ENCODE measurements at regions not wholly inside any gene's neighbourhood (a gene's known extent, or its start where the extent isn't known, plus 50 kb on each side); places are given as distances from the start of the nearest gene placed in this dataset.
"Not testable (repeated sequence)": the region's sequence is repeated elsewhere in the genome, so short reads cannot be mapped to it uniquely, and the experiment has no call there.

DNA sequence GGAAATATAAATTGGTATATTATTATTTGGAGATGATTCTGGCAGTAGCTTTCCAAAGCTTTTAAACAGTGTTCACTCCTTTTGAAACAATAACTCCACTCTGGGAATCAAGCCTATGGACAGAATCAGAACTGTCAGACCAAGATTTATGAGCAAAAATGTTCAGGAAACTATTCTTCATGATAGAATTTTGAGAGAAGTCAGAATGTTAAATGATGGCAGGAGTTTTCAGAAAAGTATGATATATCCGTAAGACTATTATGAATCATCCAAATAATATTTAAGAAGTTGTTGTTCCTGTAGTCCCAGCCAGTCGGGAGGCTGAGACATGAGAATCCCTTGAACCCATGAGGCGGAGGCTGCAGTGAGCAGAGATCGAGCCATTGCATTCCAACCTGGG, 50.5 kb upstream of the ADGRG2 start:
- DNase-seq: no peak

- no peak for DNase-seq
Measured at GRCh38 chrX:19174401-19175025, 52.2 kb upstream of the ADGRG2 start.

DNA sequence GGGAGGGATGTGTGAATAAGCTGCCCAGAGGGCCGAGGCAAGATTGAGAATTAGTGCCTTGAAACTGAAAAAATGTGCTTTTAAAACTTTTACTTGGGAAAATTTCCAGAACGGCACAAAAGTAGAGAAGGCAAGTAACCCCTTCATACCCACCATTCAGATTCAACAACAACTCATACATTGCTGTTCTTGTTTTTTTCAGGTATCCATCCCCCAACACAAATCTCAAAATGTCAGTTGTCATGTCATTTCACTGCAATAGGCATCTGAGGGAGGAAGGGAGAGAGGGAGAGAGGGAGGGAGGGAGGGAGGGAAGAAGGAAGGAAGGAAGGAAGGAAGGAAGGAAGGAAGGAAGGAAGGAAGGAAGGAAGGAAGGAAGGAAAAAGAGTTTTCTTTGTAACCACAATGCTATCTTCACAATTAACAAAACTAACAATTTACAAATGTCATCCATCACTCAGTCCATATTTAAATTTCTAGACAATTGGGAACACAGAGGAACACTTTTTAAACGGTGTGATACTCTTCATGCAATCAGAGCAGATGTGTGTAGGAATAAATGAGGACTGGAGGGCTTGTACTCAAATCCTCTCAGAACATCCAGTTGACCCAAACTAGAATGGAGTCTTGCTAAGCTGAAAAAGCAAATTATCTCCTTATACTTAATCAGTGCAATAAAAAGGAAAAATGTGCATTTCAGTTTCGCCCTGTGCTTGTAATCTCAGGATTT, 54.8 kb upstream of the ADGRG2 start:
- DNase-seq: no peak

- no peak for DNase-seq
Measured at GRCh38 chrX:19177721-19178120, 55.5 kb upstream of the ADGRG2 start.

- no peak for DNase-seq
Measured at GRCh38 chrX:19178402-19178801, 56.1 kb upstream of the ADGRG2 start.

DNA sequence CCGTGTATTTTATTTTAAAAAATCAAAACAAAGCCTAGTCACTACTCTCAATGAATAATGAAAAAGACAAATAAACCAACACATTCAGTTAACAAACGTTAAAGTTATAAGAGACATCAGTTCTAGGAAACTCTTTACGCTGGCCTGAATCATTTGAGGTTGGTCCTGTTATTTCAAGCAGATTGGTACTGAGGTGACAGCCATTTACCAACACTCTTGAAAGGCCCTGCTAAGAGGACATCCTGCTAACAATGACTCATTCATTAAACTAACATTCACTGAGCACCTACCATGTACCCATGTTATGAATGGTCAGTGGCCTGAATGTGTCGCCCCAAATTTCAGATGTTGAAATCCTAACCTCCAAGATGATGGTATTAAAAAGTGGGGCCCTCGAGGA, 57.1 kb upstream of the ADGRG2 start:
- DNase-seq: no peak

GRCh38 chrX:19181345-19181744, 59.1 kb upstream of the ADGRG2 start:
- DNase-seq: no peak

DNA sequence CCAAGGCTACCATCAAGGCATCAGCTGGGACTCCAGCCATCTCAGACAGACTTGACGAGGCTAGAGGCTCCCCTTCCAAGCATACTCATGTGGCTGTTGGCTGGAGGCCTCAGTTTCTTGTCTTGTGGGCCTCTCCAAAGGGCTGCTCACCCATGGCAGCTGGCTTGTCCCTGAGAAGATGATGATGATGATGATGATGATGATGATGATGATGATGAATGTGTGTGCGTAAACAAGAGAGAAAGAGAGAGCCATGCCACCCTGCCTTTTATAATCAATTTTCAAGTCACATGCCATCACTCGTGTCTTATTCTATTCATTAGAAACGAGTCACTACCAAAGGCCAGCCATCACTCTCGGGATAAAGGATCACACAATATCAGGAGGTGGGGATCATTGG, 60.5 kb upstream of the ADGRG2 start:
- no peak for DNase-seq

GRCh38 chrX:19183761-19184477, 61.7 kb upstream of the ADGRG2 start:
- DNase-seq: no peak

GRCh38 chrX:19188566-19188965, 66.3 kb upstream of the ADGRG2 start:
- DNase-seq: no peak

DNA sequence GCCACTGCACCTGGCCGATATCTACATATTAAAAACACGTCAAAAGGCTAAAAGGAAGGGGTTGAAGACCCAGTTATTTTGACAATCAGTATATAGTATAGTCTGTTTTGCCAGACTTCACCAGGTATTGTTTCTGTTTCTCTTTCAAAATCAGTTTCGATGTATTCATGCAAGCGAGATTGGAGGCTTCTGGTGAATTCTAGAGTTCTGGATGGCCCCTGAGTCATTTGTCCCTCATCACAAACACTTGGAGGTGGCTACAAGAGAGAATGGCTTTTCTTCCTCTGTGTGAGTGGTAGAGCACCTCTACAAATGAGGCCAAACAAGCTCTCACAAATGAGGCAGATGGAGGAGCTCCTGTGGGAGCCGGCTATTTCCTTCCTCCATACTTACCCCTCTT, 68.6 kb upstream of the ADGRG2 start:
- no peak for DNase-seq

DNA sequence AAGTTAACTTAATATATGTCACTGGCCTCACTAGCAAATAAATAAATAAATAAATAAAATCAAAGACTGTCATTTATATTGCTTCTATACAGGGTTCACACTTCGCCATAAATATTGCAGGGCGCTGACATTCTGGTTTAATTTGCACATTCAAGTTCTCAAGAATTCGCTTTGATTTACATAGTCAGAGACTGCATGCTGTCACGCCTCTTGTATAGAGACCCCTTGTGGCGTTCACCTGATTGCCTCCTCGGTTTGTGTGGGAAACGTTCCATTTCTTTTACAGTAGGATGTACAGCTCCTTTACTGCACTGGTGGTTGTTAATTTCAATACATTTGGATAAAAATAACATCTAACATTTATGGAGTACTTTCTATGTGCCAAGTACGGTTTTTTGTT, 71.3 kb upstream of the ADGRG2 start:
- no peak for DNase-seq

DNA sequence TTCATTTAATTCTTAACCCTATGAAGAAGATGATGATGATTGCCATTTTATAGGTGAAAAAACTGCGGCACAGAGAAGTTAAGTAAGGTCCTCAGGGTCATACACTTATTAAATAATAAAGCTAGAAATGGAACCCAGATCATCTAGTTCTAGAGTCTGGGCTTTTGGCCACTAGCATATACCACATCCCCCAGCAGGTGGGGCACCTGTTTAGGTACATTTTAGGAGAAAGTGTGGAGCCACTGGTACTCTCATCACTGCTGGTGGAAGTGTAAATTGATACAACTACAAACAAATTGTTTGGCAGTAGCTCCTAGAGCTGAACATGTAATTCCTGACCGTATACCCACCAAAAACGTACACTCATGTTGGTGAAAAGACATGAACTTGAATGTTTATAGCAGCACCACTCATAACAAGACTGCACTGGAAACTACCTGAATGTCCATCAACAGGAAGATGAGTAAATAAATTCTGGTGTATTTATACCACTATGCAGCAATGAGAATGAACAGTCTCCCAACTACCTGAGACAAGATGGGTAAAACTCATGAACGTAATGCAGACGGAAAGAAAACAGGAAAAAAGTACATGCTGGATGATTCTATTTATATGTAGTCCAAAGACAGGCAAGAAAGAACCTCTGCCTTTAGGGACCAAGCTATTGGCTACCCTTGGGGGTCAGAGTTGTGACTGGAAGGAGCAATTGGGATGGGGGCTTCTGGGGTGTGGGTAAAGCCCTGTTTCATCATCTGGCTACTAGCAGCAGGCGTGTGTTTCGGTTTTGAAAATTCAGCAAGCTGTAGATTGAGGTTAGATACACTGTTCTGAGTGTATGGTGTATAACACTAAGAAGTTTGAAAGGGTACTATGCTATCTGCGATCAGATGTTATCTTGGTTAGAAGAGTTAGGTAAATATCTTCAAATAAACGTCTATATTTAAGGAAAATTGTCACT, 72.3 kb upstream of the ADGRG2 start:
- DNase-seq: no peak

- DNase-seq: no peak
Measured at GRCh38 chrX:19195243-19195610, 73.0 kb upstream of the ADGRG2 start.

DNA sequence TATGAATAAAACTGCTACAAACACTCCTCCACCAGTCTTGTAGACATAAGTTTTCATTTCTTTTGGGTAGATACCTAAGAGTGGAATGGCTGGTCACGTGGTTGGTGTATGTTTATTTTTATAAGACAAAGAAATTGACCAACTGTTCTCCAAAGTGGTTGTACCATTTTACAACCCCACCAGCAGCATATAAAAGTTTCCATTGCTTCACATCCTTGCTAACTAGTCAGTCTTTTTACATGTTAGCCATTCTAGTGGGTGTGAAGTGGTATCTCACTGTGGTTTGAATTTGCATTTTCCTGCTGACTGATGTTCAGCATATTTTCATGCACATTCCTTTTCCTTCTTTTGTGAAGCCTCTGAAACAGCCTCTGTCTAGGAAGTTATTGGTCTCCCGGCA, 76.2 kb upstream of the ADGRG2 start:
- DNase-seq: no peak

GRCh38 chrX:19202171-19202570, 79.9 kb upstream of the ADGRG2 start:
- no peak for DNase-seq

GRCh38 chrX:19204636-19205035, 82.4 kb upstream of the ADGRG2 start:
- DNase-seq: no peak

- no peak for DNase-seq
Measured at GRCh38 chrX:19212037-19212436, 89.8 kb upstream of the ADGRG2 start.

GRCh38 chrX:19213610-19214152, 91.4 kb upstream of the ADGRG2 start:
- DNase-seq: no peak

DNA sequence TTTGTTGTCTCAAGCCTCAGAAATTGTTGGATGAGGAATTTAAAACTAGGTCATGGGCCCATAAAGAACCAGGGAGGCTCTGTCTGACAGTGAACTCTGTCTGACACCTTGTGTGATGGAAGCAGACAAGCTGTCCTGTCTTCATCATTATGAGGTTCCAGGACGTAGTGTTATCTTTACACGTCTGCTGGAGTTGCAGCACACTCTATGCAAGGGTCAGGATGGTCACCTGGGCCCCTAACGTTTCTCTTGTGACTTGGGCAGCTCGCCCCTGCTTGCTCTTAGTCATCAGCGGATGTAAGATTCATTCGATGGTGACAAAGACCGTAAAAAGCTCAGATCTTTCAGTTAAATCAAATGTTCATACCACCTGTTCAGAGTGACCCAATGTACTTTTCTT, 92.0 kb upstream of the ADGRG2 start:
- no peak for DNase-seq

DNA sequence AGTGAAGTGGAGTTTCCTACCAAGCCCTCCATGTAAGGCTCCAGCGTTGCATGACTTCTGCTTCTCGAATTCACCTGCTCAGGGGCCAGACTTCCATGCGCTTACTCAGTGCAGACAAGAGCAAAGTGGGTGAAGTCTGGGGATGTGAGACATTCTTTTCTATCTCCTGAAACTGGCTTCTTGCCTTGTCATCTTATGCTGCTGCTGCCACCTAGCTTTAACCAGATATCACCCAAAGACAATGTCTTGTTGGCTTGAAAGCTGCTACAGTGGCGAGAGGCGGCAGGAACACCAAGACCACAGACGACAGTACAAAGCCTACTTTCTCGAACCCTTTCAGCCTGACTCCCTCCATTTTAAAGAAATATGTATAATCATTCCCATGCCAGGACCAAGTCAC, 103.6 kb upstream of the ADGRG2 start:
- peak in 1 of 2 experiments; percentile 0 for DNase-seq

GRCh38 chrX:19229896-19230295, 107.6 kb upstream of the ADGRG2 start:
- not testable (repeated sequence) for DNase-seq

DNA sequence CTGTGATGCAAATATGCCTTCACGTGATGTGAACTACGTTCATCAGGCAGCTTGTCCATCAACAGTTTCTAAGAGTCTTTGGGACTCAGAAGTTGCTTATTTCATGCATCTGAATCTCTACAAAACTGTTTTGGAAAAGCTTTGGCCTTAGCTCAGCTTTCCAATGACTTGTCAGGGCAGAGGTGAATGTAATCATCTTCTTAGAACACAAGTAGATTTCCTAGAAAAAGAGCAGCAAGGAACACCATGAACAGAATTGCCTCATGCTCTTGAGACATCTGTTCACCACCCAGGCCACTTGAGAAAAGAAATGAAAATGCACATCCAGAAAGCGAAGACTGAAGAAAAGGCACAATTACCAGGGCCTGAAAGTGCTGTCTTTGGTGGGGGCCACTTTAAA, 105.8 kb upstream of the PDHA1 start:
- no peak for DNase-seq
